ENCODE measurements at regions not wholly inside any gene's neighbourhood (a gene's known extent, or its start where the extent isn't known, plus 50 kb on each side); places are given as distances from the start of the nearest gene placed in this dataset.

DNA sequence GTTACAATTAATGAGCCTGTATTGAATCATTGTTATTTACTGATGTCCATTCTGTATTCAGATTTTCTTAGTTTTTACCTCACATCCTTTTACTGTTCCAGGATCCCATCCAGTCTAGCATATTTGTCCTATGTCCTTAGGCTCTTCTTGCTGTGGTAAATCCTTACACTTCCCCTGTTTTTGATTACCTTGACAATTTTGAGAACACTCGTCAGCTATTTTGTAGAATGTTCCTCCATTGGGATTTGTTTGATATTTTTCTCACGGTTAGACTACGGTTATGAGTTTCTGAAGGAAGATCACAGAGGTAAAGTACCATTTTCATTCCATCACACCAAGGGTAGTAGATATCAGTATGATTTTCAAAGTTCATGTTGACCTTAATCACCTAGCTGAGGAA is 202.3 kb downstream of the AKAIN1 start:
- no peaks in the 10 kb centered on the region for H3K36me3 ChIP-seq (replicated peaks in 1 of 2; ENCODE audit: control insufficient read depth in 1 of 2, insufficient read depth in 2 of 2, low read length in 2 of 2)
- TF ChIP-seq, protein P1, sequence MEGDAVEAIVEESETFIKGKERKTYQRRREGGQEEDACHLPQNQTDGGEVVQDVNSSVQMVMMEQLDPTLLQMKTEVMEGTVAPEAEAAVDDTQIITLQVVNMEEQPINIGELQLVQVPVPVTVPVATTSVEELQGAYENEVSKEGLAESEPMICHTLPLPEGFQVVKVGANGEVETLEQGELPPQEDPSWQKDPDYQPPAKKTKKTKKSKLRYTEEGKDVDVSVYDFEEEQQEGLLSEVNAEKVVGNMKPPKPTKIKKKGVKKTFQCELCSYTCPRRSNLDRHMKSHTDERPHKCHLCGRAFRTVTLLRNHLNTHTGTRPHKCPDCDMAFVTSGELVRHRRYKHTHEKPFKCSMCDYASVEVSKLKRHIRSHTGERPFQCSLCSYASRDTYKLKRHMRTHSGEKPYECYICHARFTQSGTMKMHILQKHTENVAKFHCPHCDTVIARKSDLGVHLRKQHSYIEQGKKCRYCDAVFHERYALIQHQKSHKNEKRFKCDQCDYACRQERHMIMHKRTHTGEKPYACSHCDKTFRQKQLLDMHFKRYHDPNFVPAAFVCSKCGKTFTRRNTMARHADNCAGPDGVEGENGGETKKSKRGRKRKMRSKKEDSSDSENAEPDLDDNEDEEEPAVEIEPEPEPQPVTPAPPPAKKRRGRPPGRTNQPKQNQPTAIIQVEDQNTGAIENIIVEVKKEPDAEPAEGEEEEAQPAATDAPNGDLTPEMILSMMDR (IDR thresholded peaks at IDR 0.05), result no peak
- no peaks in the 10 kb centered on the region for H3K27me3 ChIP-seq (ENCODE audit: control insufficient read depth in 2 of 2, insufficient read depth in 2 of 2, low read length in 2 of 2)
- H3K79me2 ChIP-seq (ENCODE audit: insufficient read depth, low read length), result no peaks in the 10 kb centered on the region
- intact Hi-C loops (cut with micrococcal nuclease), result no loop called here
- H2AFZ ChIP-seq (ENCODE audit: insufficient read depth, low read depth, low read length, poor library complexity, severe bottlenecking), result no peak overlapping the region
- no peak overlapping the region for H3K4me3 ChIP-seq (replicated peaks in 1 of 3; ENCODE audit: low read depth in 2 of 3, low read length in 3 of 3)
- no peak for DNase-seq
- no CpG with 5 or more reads among the region's 3 CpGs for WGBS (ENCODE audit: insufficient coverage)
- no peaks in the 10 kb centered on the region for H4K20me1 ChIP-seq (ENCODE audit: insufficient read depth, low read length)
- no peaks in the 10 kb centered on the region for H3K36me3 Mint-ChIP-seq
- peaks cover 32 to 35% of the 10 kb centered on the region in 2 donors for H3K9me3 ChIP-seq (replicated peaks in 1 of 2; ENCODE audit: control insufficient read depth in 1 of 2, insufficient read depth in 1 of 2, low read length in 2 of 2)
- H3K27me3 Mint-ChIP-seq (ENCODE audit: low read depth in 3 of 3), result peaks cover 0 to 2% (median 0%) of the 10 kb centered on the region in 3 donors
- H3K4me3 Mint-ChIP-seq, result no peak overlapping the region
- H3K4me1 ChIP-seq (ENCODE audit: control insufficient read depth in 1 of 2, insufficient read depth in 2 of 2, low read length in 2 of 2), result no peaks in the 10 kb centered on the region
- no peak overlapping the region for H3K27ac ChIP-seq (ENCODE audit: low read depth in 1 of 2, low read length in 2 of 2)
- no peaks in the 10 kb centered on the region for H3K4me1 Mint-ChIP-seq
- H3K9ac ChIP-seq (ENCODE audit: insufficient read depth, low read length, poor library complexity, severe bottlenecking), result no peak overlapping the region
- peaks cover 4 to 27% (median 14%) of the 10 kb centered on the region in 7 donors for H3K9me3 Mint-ChIP-seq
- H3K4me2 ChIP-seq (replicated peaks; ENCODE audit: extremely low read depth, low read length, poor library complexity, severe bottlenecking), result no peak overlapping the region
- H3K27ac Mint-ChIP-seq, result no peak overlapping the region

DNA sequence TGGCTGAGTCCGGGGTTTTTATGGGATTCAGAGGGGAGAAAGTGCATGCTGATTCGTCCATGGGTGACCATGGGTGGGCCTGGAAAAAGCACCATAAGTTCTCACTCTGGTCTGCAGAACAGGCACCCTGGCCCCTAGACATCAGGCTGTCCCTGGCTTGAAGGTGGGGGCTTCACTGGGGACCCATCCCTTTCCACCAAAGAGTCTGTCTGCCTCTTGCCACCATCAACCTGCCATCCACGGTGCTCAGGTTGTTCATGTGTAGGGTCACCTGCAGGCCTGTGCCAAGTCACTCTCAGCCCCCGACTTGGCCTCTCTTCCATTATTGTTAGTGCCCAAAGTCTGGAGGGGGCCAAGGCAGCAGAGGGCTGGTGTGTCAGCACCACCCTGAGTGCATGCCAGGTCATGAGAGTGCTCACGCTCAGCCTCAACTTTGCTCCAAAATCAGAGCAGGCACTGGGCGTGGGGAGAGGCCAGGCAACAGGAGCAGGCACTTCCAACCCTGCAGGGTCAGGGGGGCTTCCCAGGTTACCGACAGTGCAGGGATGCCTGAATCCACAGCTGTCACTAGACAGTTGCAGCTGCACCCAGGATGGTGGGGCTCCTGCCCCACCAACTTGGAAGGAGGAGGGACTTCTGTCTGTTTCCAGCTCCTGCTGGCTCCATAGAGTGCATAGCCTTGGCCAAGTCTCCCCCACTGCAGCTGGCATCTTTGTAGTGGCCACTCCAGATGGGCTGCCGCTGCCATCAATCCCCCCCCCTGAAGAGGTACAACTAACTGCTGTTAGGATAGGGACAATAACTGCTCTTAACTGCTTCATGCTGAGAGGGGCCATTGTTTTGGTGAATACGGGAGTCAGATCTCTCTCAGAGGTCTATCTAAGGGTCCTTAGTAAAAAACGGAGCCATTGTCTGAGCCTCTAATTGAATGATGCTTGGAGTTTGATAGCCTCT is 209.3 kb downstream of the AKAIN1 start:
- H3K9me3 Mint-ChIP-seq, result peaks cover 4 to 37% (median 20%) of the 10 kb centered on the region in 7 donors
- Histone ChIP-seq H3K4me1 (ENCODE audit: control insufficient read depth in 1 of 2, insufficient read depth in 2 of 2, low read length in 2 of 2) (no peaks in the 10 kb centered on the region), H3K4me3 (replicated peaks in 1 of 3; ENCODE audit: low read depth in 2 of 3, low read length in 3 of 3) (no peak overlapping the region), H3K27ac (ENCODE audit: low read depth in 1 of 2, low read length in 2 of 2) (no peak overlapping the region), H4K20me1 (ENCODE audit: insufficient read depth, low read length) (no peaks in the 10 kb centered on the region), H3K9me3 (replicated peaks in 1 of 2; ENCODE audit: control insufficient read depth in 1 of 2, insufficient read depth in 1 of 2, low read length in 2 of 2) (peaks cover 44% of the 10 kb centered on the region in 2 donors), H3K27me3 (ENCODE audit: control insufficient read depth in 2 of 2, insufficient read depth in 2 of 2, low read length in 2 of 2) (no peaks in the 10 kb centered on the region), H3K79me2 (ENCODE audit: insufficient read depth, low read length) (no peaks in the 10 kb centered on the region), H2AFZ (ENCODE audit: insufficient read depth, low read depth, low read length, poor library complexity, severe bottlenecking) (no peak overlapping the region), H3K36me3 (replicated peaks in 1 of 2; ENCODE audit: control insufficient read depth in 1 of 2, insufficient read depth in 2 of 2, low read length in 2 of 2) (no peaks in the 10 kb centered on the region), H3K9ac (ENCODE audit: insufficient read depth, low read length, poor library complexity, severe bottlenecking) (no peak overlapping the region), H3K4me2 (replicated peaks; ENCODE audit: extremely low read depth, low read length, poor library complexity, severe bottlenecking) (no peak overlapping the region)
- intact Hi-C loops (cut with micrococcal nuclease), result no loop called here
- TF ChIP-seq, protein P1 (IDR thresholded peaks at IDR 0.05), result no peak
- 85% methylated on average over 8 of the region's 10 CpGs for WGBS (ENCODE audit: insufficient coverage)
- H3K4me3 Mint-ChIP-seq, result no peak overlapping the region
- H3K4me1 Mint-ChIP-seq, result no peaks in the 10 kb centered on the region
- H3K27ac Mint-ChIP-seq, result no peak overlapping the region
- no peak for DNase-seq
- no peaks in the 10 kb centered on the region for H3K36me3 Mint-ChIP-seq
- H3K27me3 Mint-ChIP-seq (ENCODE audit: low read depth in 3 of 3), result peaks cover 0 to 1% (median 0%) of the 10 kb centered on the region in 3 donors
